Endodermal cell (in vitro differentiated cells): ENCODE measurements at regions not wholly inside any gene's neighbourhood (a gene's known extent, or its start where the extent isn't known, plus 50 kb on each side); places are given as distances from the start of the nearest gene placed in this dataset.

Source experiments
- DNase-seq: peaks from one replicate; pipeline ENCODE4 v3.0.0-alpha.2; 2017
- H3K27ac ChIP-seq: 2 replicates; pipeline ENCODE4 v1.5.1; 2013; ENCODE audit warnings: mild to moderate bottlenecking, low read depth, low read length, moderate library complexity
- H3K27me3 ChIP-seq: 2 replicates; pipeline ENCODE4 v1.6.1; 2013; ENCODE audit warnings: mild to moderate bottlenecking, low read length, moderate library complexity; ENCODE audit not compliant: insufficient read depth, control insufficient read depth, poor library complexity, severe bottlenecking
- H3K36me3 ChIP-seq: 2 replicates; pipeline ENCODE4 v1.7.0; 2013; ENCODE audit warnings: mild to moderate bottlenecking, low read length, moderate library complexity; ENCODE audit not compliant: control insufficient read depth, insufficient read depth
- H3K4me1 ChIP-seq: one replicate; pipeline ENCODE4 v1.7.0; 2013; ENCODE audit warnings: low read length; ENCODE audit not compliant: control insufficient read depth, insufficient read depth
- H3K4me3 ChIP-seq: 2 replicates; pipeline ENCODE4 v1.5.1; 2013; ENCODE audit warnings: mild to moderate bottlenecking, low read length, moderate library complexity
- H3K9ac ChIP-seq: 2 replicates; pipeline ENCODE4 v1.6.1; 2013; ENCODE audit warnings: mild to moderate bottlenecking, low read length, moderate library complexity; ENCODE audit not compliant: poor library complexity, severe bottlenecking; ENCODE audit errors: extremely low read depth
- H3K9me3 ChIP-seq: 2 replicates; pipeline ENCODE4 v1.6.1; 2013; ENCODE audit warnings: mild to moderate bottlenecking, low read length, moderate library complexity; ENCODE audit not compliant: control insufficient read depth
- H3K27ac Mint-ChIP-seq: 2 replicates; pipeline ENCODE4 v1.8.0; 2020; ENCODE audit warnings: mixed read lengths
- H3K27me3 Mint-ChIP-seq: 2 replicates; pipeline ENCODE4 v1.8.0; 2021; ENCODE audit warnings: mild to moderate bottlenecking, mixed read lengths; ENCODE audit not compliant: insufficient read depth
- H3K36me3 Mint-ChIP-seq: 2 replicates; pipeline ENCODE4 v1.8.0; 2020; ENCODE audit warnings: low read depth, mixed read lengths
- H3K4me1 Mint-ChIP-seq: 2 replicates; pipeline ENCODE4 v1.8.0; 2020; ENCODE audit warnings: mixed read lengths
- H3K4me3 Mint-ChIP-seq: 2 replicates; pipeline ENCODE4 v1.8.0; 2020; ENCODE audit warnings: mild to moderate bottlenecking, moderate library complexity, mixed read lengths
- H3K9me3 Mint-ChIP-seq: 2 replicates; pipeline ENCODE4 v1.8.0; 2020; ENCODE audit warnings: mild to moderate bottlenecking, mixed read lengths
- CTCF ChIP-seq: fragments of 200-600 bp; sonication (generic); conservative IDR thresholded peaks from 2 replicates; pipeline ENCODE4 v1.5.0; 2021; ENCODE audit warnings: antibody characterized with exemption, mild to moderate bottlenecking
- WGBS, 2 experiments: methylation state at CpG; one replicate each; pipeline versions ENCODE4 v1.1.5 to v1.1.7; 2013; ENCODE audit warnings: missing lambda C conversion rate in 2 of 2, mixed read lengths in 1 of 2; ENCODE audit not compliant: insufficient coverage in 1 of 2, insufficient read length in 1 of 2; 5-methylcytosine and 5-hydroxymethylcytosine counted together

- Mint-ChIP-seq H3K9me3 (no peaks in the 10 kb centered on the region), H3K27ac (no peak overlapping the region), H3K4me1 (peaks cover 6% of the 10 kb centered on the region), H3K4me3 (no peak overlapping the region), H3K27me3 (no peaks in the 10 kb centered on the region), H3K36me3 (no peaks in the 10 kb centered on the region)
- no peaks in the 10 kb centered on the region for H3K9me3 ChIP-seq
- H3K27ac ChIP-seq, result no peak overlapping the region
- WGBS, 2 experiments, result 94% methylated on average over 3 of the region's 4 CpGs; no CpG with 5 or more reads in 1 of the 2 experiments
- H3K4me3 ChIP-seq, result no peak overlapping the region
- no peak for TF ChIP-seq CTCF
- H3K36me3 ChIP-seq, result no peaks in the 10 kb centered on the region
- no peaks in the 10 kb centered on the region for H3K27me3 ChIP-seq
- no peak overlapping the region for H3K9ac ChIP-seq
- DNase-seq, result no peak
- no peaks in the 10 kb centered on the region for H3K4me1 ChIP-seq
These were observed 108.0 kb upstream of the PCDH18 start for GRCh38 chr4:137640156-137640837.

GRCh38 chr4:137638934-137639333 lies 106.6 kb upstream of the PCDH18 start:
- Histone ChIP-seq H3K9ac (no peak overlapping the region), H3K36me3 (no peaks in the 10 kb centered on the region), H3K4me3 (no peak overlapping the region), H3K4me1 (no peaks in the 10 kb centered on the region), H3K9me3 (no peaks in the 10 kb centered on the region), H3K27ac (no peak overlapping the region), H3K27me3 (no peaks in the 10 kb centered on the region)
- no peaks in the 10 kb centered on the region for H3K9me3 Mint-ChIP-seq
- no peak overlapping the region for H3K27ac Mint-ChIP-seq
- H3K27me3 Mint-ChIP-seq, result no peaks in the 10 kb centered on the region
- peaks cover 6% of the 10 kb centered on the region for H3K4me1 Mint-ChIP-seq
- WGBS, 2 experiments, result 94% methylated on average over 2 of the region's 2 CpGs; no CpG with 5 or more reads in 1 of the 2 experiments
- no peak for DNase-seq
- TF ChIP-seq CTCF, result no peak
- H3K4me3 Mint-ChIP-seq, result no peak overlapping the region
- no peaks in the 10 kb centered on the region for H3K36me3 Mint-ChIP-seq

- Histone ChIP-seq H3K4me3 (no peak overlapping the region), H3K36me3 (no peaks in the 10 kb centered on the region), H3K4me1 (no peaks in the 10 kb centered on the region), H3K9ac (no peak overlapping the region), H3K27me3 (no peaks in the 10 kb centered on the region), H3K9me3 (no peaks in the 10 kb centered on the region), H3K27ac (no peak overlapping the region)
- TF ChIP-seq CTCF, result no peak
- no peaks in the 10 kb centered on the region for H3K36me3 Mint-ChIP-seq
- H3K9me3 Mint-ChIP-seq, result no peaks in the 10 kb centered on the region
- 80% methylated on average over 1 of the region's 1 CpG; no CpG with 5 or more reads in 1 of the 2 experiments for WGBS, 2 experiments
- no peaks in the 10 kb centered on the region for H3K27me3 Mint-ChIP-seq
- peaks cover 6% of the 10 kb centered on the region for H3K4me1 Mint-ChIP-seq
- no peak for DNase-seq
- H3K4me3 Mint-ChIP-seq, result no peak overlapping the region
- H3K27ac Mint-ChIP-seq, result no peak overlapping the region
These were observed 103.3 kb upstream of the PCDH18 start for GRCh38 chr4:137635601-137636000.
